HEK293T (cell line): ENCODE measurements at regions not wholly inside any gene's neighbourhood (a gene's known extent, or its start where the extent isn't known, plus 50 kb on each side); places are given as distances from the start of the nearest gene placed in this dataset.
"Not testable (repeated sequence)": the region's sequence is repeated elsewhere in the genome, so short reads cannot be mapped to it uniquely, and the experiment has no call there.

Source experiments
- BHLHE40 ChIP-seq: fragments of 450-650 bp; IDR thresholded peaks from 2 replicates; pipeline ENCODE4 v1.6.1; 2016; ENCODE audit warnings: mild to moderate bottlenecking, moderate library complexity, borderline replicate concordance
- FOXK2 ChIP-seq: fragments of 450-650 bp; IDR thresholded peaks from 2 replicates; pipeline ENCODE4 v1.6.1; 2016; ENCODE audit warnings: mild to moderate bottlenecking
- FOXM1 ChIP-seq: fragments of 450-650 bp; IDR thresholded peaks from 2 replicates; pipeline ENCODE4 v1.6.1; 2017; ENCODE audit warnings: mild to moderate bottlenecking, borderline replicate concordance

GRCh38 chr14:106750089-106750488, 1223.7 kb downstream of the TMEM121 start:
- TF ChIP-seq FOXK2, BHLHE40, FOXM1: not testable (repeated sequence)
